Panc1 (cell line): ENCODE measurements at regions not wholly inside any gene's neighbourhood (a gene's known extent, or its start where the extent isn't known, plus 50 kb on each side); places are given as distances from the start of the nearest gene placed in this dataset.

Source experiments
- CTCF ChIP-seq: fragments of 450-650 bp; IDR thresholded peaks from 2 replicates; pipeline ENCODE4 v1.5.1; 2017; ENCODE audit warnings: mild to moderate bottlenecking
- POLR2AphosphoS5 ChIP-seq: IDR thresholded peaks from 2 replicates; pipeline ENCODE4 v1.6.1; 2012; ENCODE audit warnings: mild to moderate bottlenecking, low read depth, low read length, moderate library complexity
- REST ChIP-seq, 2 experiments: IDR thresholded peaks; 2 replicates each; pipeline ENCODE4 v1.6.1; 2011 to 2012; ENCODE audit warnings: low read depth in 2 of 2, control low read depth in 1 of 2, low read length in 1 of 2, mild to moderate bottlenecking in 1 of 2, moderate library complexity in 1 of 2; ENCODE audit not compliant: insufficient read depth in 1 of 2

DNA sequence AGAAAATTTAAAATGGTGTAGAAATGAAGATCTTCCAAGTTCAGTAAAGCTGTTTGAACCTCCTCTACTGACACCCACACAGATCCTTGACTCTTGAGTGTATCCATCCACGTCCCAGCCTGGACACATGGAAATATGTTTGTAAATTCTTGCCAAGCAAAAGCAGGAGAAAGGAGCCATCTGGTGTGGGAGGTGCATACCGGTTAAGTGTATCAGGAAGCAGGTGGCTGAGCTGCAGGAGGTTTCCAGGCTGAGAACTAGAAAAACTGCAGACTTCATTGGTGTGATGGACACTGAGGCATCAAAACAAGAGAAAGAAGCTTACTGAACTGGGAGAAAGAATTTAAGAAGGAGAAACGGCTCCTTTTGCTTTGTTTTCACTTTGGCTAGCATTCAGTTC, 229.9 kb upstream of the GRIK2 start:
- TF ChIP-seq CTCF = 0 out of 2 replicates have a peak, but pooled peaks have one; percentile 7
- TF ChIP-seq POLR2AphosphoS5 = no peak
- no peak for TF ChIP-seq REST (IDR thresholded peaks at IDR 0.05; ENCODE audit: insufficient read depth in 1 of 2, low read depth in 2 of 2, low read length in 1 of 2)
